Naive thymus-derived CD4-positive, alpha-beta T cell (primary cell): ENCODE measurements at regions not wholly inside any gene's neighbourhood (a gene's known extent, or its start where the extent isn't known, plus 50 kb on each side); places are given as distances from the start of the nearest gene placed in this dataset.
"Not testable (repeated sequence)": the region's sequence is repeated elsewhere in the genome, so short reads cannot be mapped to it uniquely, and the experiment has no call there.

Experiments used
- ATAC-seq: fragments of 150-1000 bp; cut with Tn5 transposase; 2 replicates; pipeline ENCODE4 v1.10.0; 2021; ENCODE audit warnings: mild to moderate bottlenecking, moderate library complexity
- CTCF ChIA-PET: fragments of 350-600 bp; sonication (Branson Sonifier 250); formaldehyde crosslinking; loops from one replicate; lab custom pipeline; 2021; ENCODE audit warnings: antibody characterized with exemption; lab: Charles Lee
- POLR2A ChIA-PET: fragments of 350-600 bp; sonication (Branson Sonifier 250); formaldehyde crosslinking; loops from one replicate; lab custom pipeline; 2021; ENCODE audit warnings: antibody characterized with exemption, inconsistent platforms; lab: Charles Lee
- DNase-seq, 9 donors: peaks; one replicate each; pipeline versions ENCODE4 v3.0.0 to v3.0.0-alpha.2; 2020 to 2022; ENCODE audit warnings: mixed read lengths in 1 of 9
- H3K27ac ChIP-seq: one replicate; pipeline ENCODE4 v1.7.0; 2013; ENCODE audit warnings: mild to moderate bottlenecking, low read depth, low read length, moderate library complexity
- H3K27me3 ChIP-seq, 2 donors: one replicate each; pipeline ENCODE4 v1.7.0; 2013; ENCODE audit warnings: low read length in 2 of 2, mild to moderate bottlenecking in 2 of 2, moderate library complexity in 2 of 2; ENCODE audit not compliant: control insufficient read depth in 2 of 2, insufficient read depth in 2 of 2
- H3K36me3 ChIP-seq, 3 experiments: 1 replicate in 2 of 3; 2 replicates in 1 of 3; pipeline ENCODE4 v1.7.0; 2013; ENCODE audit warnings: low read length in 3 of 3, mild to moderate bottlenecking in 3 of 3, moderate library complexity in 1 of 3; ENCODE audit not compliant: insufficient read depth in 3 of 3, control insufficient read depth in 2 of 3
- H3K4me1 ChIP-seq, 2 donors: one replicate each; pipeline ENCODE4 v1.7.0; 2013; ENCODE audit warnings: low read length in 2 of 2, mild to moderate bottlenecking in 2 of 2, moderate library complexity in 1 of 2; ENCODE audit not compliant: control insufficient read depth in 2 of 2, insufficient read depth in 2 of 2
- H3K4me3 ChIP-seq: 2 replicates; pipeline ENCODE4 v1.7.0; 2013; ENCODE audit warnings: mild to moderate bottlenecking, low read length
- H3K9me3 ChIP-seq, 3 experiments: 1 replicate in 2 of 3; 2 replicates in 1 of 3; pipeline ENCODE4 v1.7.0; 2013; ENCODE audit warnings: low read length in 3 of 3; ENCODE audit not compliant: control insufficient read depth in 2 of 3
- H3K27ac Mint-ChIP-seq, 9 donors: one replicate each; pipeline ENCODE4 v1.8.0; 2020 to 2022; ENCODE audit warnings: mixed read lengths in 9 of 9, mild to moderate bottlenecking in 8 of 9, moderate library complexity in 5 of 9, inconsistent platforms in 2 of 9
- H3K27me3 Mint-ChIP-seq, 5 donors: one replicate each; pipeline ENCODE4 v1.8.0; 2021 to 2022; ENCODE audit warnings: mixed read lengths in 5 of 5, mild to moderate bottlenecking in 1 of 5
- H3K36me3 Mint-ChIP-seq, 5 donors: one replicate each; pipeline ENCODE4 v1.8.0; 2020 to 2022; ENCODE audit warnings: mixed read lengths in 5 of 5, mild to moderate bottlenecking in 3 of 5, inconsistent platforms in 1 of 5
- H3K4me1 Mint-ChIP-seq, 7 donors: one replicate each; pipeline ENCODE4 v1.8.0; 2020 to 2022; ENCODE audit warnings: mixed read lengths in 7 of 7, mild to moderate bottlenecking in 3 of 7, inconsistent platforms in 1 of 7
- H3K4me3 Mint-ChIP-seq, 10 donors: one replicate each; pipeline ENCODE4 v1.8.0; 2020 to 2022; ENCODE audit warnings: mild to moderate bottlenecking in 10 of 10, mixed read lengths in 10 of 10, moderate library complexity in 6 of 10, inconsistent platforms in 2 of 10
- H3K9me3 Mint-ChIP-seq, 11 donors: one replicate each; pipeline ENCODE4 v1.8.0; 2020 to 2022; ENCODE audit warnings: mixed read lengths in 11 of 11, mild to moderate bottlenecking in 4 of 11, inconsistent platforms in 1 of 11, moderate library complexity in 1 of 11
- intact Hi-C, 2 donors: fragments of 100-400 bp; cut with micrococcal nuclease; formaldehyde crosslinking; loops; one replicate each; pipeline ENCODE4 v1.15.1; 2023

DNA sequence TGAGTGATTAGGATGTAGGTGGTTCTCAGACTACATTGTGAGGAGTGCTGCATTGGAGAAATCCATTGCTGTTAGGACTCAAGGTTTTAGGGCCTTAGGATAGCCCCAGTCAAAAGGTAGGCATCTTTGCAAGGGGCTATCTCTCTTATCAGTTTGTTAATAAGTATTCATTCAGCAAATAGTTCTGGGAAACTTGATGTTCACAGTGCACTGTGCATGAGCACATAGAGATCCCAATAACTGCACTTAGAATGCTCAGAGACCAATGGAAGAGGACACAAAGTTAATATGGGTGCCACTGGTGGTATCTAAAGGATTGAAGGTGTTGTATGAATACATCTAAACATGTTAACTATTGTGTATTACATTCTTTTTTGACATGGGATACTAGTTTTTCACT, 131.4 kb downstream of the KIF4B start:
- Mint-ChIP-seq H3K4me1 (peaks cover 0 to 2% (median 0%) of the 10 kb centered on the region in 7 donors), H3K27ac (no peak overlapping the region), H3K36me3 (no peaks in the 10 kb centered on the region), H3K4me3 (no peak overlapping the region), H3K9me3 (no peaks in the 10 kb centered on the region), H3K27me3 (peaks cover 6 to 16% (median 10%) of the 10 kb centered on the region in 5 donors)
- H3K36me3 ChIP-seq, result no peaks in the 10 kb centered on the region
- intact Hi-C loops, result no loop called here
- ATAC-seq (no peak), DNase-seq (no peak)
- H3K27ac ChIP-seq, result no peak overlapping the region
- ChIA-PET CTCF (no interaction called here), POLR2A (no interaction called here)
- H3K27me3 ChIP-seq, result peaks cover 0 to 3% of the 10 kb centered on the region in 2 donors
- no peaks in the 10 kb centered on the region for H3K9me3 ChIP-seq
- no peaks in the 10 kb centered on the region for H3K4me1 ChIP-seq
- H3K4me3 ChIP-seq, result no peak overlapping the region

DNA sequence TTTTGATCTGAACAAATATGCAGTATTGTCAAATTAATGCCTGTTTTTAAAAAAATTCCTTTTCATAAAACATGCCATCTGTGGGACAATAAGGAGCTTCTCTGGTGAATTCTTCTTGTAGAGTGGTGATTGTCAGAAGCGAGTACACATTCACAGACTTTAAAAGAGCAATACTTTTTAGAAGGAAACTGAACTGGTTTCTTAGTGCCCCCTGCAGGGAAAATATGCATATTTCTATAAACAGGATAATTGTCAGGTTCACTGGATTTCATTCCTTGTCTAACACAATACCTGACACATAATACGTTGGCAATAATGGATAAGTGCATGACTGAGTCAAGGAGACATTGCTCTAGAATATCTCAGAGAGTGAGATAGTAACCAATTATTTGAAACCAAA, 133.7 kb downstream of the KIF4B start:
- POLR2A ChIA-PET, result no interaction called here
- H3K4me3 Mint-ChIP-seq, result no peak overlapping the region

DNA sequence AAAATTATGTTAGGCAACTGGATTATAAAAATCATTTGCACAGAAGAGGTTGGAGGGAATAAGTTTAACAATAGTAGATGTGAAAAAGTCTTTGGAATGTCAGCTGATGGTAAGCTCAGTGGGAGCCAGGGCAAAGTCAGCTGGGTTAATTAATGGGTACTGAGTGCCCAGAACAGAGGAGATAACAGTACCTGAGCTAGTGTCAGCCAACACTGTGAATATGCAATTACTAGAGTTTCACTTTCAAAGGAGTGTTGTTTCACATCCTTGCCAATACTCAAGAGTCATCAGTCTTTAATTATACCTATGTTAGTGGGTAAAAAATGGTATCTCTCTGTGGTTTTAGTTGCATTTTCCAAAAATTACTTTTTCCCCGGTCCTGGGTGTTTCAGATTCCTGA, 135.1 kb downstream of the KIF4B start:
- ATAC-seq, result no peak
- H3K4me1 Mint-ChIP-seq, result peaks cover 0 to 6% (median 0%) of the 10 kb centered on the region in 7 donors
- no peak overlapping the region for H3K27ac ChIP-seq
- no peaks in the 10 kb centered on the region for H3K36me3 ChIP-seq
- POLR2A ChIA-PET, result no interaction called here
- no peaks in the 10 kb centered on the region for H3K9me3 Mint-ChIP-seq
- DNase-seq, result no peak
- no peak overlapping the region for H3K4me3 Mint-ChIP-seq
- intact Hi-C loops, result no loop called here
- peaks cover 0 to 3% of the 10 kb centered on the region in 2 donors for H3K27me3 ChIP-seq
- no peak overlapping the region for H3K27ac Mint-ChIP-seq
- no peak overlapping the region for H3K4me3 ChIP-seq
- CTCF ChIA-PET, result no interaction called here
- H3K36me3 Mint-ChIP-seq, result no peaks in the 10 kb centered on the region
- H3K27me3 Mint-ChIP-seq, result peaks cover 0 to 14% (median 8%) of the 10 kb centered on the region in 5 donors
- H3K4me1 ChIP-seq, result no peaks in the 10 kb centered on the region
- no peaks in the 10 kb centered on the region for H3K9me3 ChIP-seq

More for the DNA sequence above, 133.7 kb downstream of the KIF4B start:
- H3K9me3 Mint-ChIP-seq, result no peaks in the 10 kb centered on the region
- Histone ChIP-seq H3K4me3 (no peak overlapping the region), H3K27me3 (peaks cover 0 to 3% of the 10 kb centered on the region in 2 donors), H3K27ac (no peak overlapping the region), H3K4me1 (no peaks in the 10 kb centered on the region), H3K9me3 (no peaks in the 10 kb centered on the region), H3K36me3 (no peaks in the 10 kb centered on the region)
- H3K27ac Mint-ChIP-seq, result no peak overlapping the region
- ATAC-seq (no peak), DNase-seq (no peak)
- intact Hi-C loops, result loop anchor here in 1 of 2 donors (2.0 kb wide), 1 partner anchor 202 kb away; no protein-coding TSS in a partner anchor
- peaks cover 0 to 6% (median 0%) of the 10 kb centered on the region in 7 donors for H3K4me1 Mint-ChIP-seq
- CTCF ChIA-PET, result no interaction called here
- H3K36me3 Mint-ChIP-seq, result no peaks in the 10 kb centered on the region
- H3K27me3 Mint-ChIP-seq, result peaks cover 0 to 10% (median 6%) of the 10 kb centered on the region in 5 donors

DNA sequence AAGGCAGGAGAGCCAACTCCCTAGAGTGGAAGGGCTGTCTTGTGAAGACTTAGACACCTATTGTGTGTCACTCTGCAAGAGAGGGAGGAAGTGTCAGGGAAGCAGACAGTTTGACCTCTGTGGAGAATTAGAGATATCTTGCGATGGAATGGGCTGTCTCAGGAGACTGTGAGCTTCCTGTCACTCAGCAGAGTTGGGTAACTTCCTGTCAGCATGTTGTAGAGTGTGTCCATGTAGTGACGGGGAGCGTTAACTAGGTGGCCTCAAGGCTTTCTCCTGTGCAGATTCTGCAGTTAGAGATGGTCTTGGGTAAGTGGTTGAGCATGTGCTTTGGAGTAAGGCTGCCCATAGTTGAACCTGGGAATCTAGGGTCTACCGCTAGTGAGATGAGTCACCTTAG, 136.5 kb downstream of the KIF4B start:
- H3K4me3 Mint-ChIP-seq, result no peak overlapping the region
- DNase-seq (no peak), ATAC-seq (no peak)
- H3K36me3 Mint-ChIP-seq, result no peaks in the 10 kb centered on the region
- CTCF ChIA-PET, result no interaction called here
- H3K27ac Mint-ChIP-seq, result no peak overlapping the region
- no peaks in the 10 kb centered on the region for H3K36me3 ChIP-seq
- H3K9me3 Mint-ChIP-seq, result no peaks in the 10 kb centered on the region
- intact Hi-C loops, result no loop called here
- peaks cover 0 to 3% of the 10 kb centered on the region in 2 donors for H3K27me3 ChIP-seq
- H3K27ac ChIP-seq, result no peak overlapping the region
- no peaks in the 10 kb centered on the region for H3K4me1 ChIP-seq
- peaks cover 0 to 6% (median 0%) of the 10 kb centered on the region in 7 donors for H3K4me1 Mint-ChIP-seq
- no peak overlapping the region for H3K4me3 ChIP-seq
- peaks cover 0 to 20% (median 6%) of the 10 kb centered on the region in 5 donors for H3K27me3 Mint-ChIP-seq
- no peaks in the 10 kb centered on the region for H3K9me3 ChIP-seq
- POLR2A ChIA-PET, result no interaction called here

DNA sequence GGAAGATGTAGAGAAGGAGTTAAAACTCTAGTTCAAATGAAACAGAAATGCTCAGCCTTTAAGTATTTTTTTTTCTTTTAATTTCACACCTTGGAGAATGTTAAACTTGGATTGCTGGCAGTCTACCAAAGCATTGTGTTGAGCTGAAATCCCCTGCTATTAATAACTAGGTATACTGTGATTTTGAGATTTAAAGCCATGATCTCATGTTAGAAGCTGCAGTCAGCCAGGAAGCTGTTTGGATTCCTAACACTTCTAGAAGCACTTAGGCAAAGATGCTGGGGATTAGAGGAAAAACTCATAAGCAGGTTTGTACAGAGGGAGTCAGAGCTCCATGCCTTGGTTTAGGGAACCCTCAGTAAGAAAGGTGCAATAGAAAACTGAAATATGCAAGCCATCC, 141.4 kb downstream of the KIF4B start:
- no peaks in the 10 kb centered on the region for H3K27me3 ChIP-seq
- no peak for DNase-seq
- no peak for ATAC-seq
- Mint-ChIP-seq H3K36me3 (no peaks in the 10 kb centered on the region), H3K9me3 (peaks cover 0 to 2% (median 0%) of the 10 kb centered on the region in 11 donors), H3K27me3 (peaks cover 0 to 16% (median 4%) of the 10 kb centered on the region in 5 donors), H3K4me3 (no peak overlapping the region), H3K27ac (no peak overlapping the region), H3K4me1 (peaks cover 0 to 5% (median 0%) of the 10 kb centered on the region in 7 donors)
- H3K4me1 ChIP-seq, result no peaks in the 10 kb centered on the region
- ChIA-PET CTCF (no interaction called here), POLR2A (no interaction called here)
- intact Hi-C loops, result no loop called here
- no peaks in the 10 kb centered on the region for H3K36me3 ChIP-seq
- H3K9me3 ChIP-seq, result no peaks in the 10 kb centered on the region
- no peak overlapping the region for H3K27ac ChIP-seq
- no peak overlapping the region for H3K4me3 ChIP-seq

DNA sequence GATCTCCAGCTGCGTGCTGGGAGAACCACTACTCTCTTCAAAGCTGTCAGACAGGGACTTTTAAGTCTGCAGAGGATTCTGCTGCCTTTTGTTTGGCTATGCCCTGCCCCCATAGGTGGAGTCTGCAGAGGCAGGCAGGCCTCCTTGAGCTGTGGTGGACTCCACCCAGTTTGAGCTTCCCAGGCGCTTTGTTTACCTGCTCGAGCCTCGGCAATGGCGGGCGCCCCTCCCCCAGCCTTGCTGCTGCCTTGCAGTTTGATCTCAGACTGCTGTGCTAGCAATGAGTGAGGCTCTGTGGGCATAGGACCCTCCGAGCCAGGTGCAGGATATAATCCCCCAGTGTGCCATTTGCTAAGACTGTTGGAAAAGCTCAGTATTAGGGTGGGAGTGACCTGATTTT, 149.5 kb downstream of the KIF4B start:
- H3K36me3 ChIP-seq, DNase-seq, H3K9me3 Mint-ChIP-seq, H3K27ac ChIP-seq, POLR2A ChIA-PET, H3K27ac Mint-ChIP-seq, H3K9me3 ChIP-seq, H3K36me3 Mint-ChIP-seq, intact Hi-C loops, H3K4me1 ChIP-seq, H3K27me3 ChIP-seq, CTCF ChIA-PET, ATAC-seq, H3K4me3 ChIP-seq, H3K4me3 Mint-ChIP-seq, H3K4me1 Mint-ChIP-seq: not testable (repeated sequence)
- H3K27me3 Mint-ChIP-seq, result peaks cover 0 to 38% (median 17%) of the 10 kb centered on the region in 5 donors

DNA sequence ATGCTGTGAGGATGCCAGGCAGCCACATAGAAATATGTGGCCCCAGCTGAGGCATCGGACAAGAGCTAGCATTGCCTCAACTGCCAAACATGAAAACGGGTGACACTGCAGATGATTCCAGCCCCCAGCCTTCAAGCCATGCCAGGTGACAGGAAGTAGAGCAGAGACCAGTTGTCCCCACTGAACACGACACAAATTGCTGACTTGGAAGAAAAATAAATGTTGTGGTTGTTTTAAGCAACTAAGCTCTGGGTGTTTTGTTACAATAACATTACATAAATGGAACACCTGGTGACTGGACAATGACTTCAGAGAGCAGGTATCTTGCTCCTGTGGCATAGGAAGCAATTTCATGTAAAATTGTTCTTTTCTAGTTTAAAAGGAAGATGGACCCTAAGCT, 154.2 kb downstream of the KIF4B start:
- CTCF ChIA-PET, result no interaction called here
- Mint-ChIP-seq H3K27ac (no peak overlapping the region), H3K9me3 (peaks cover 0 to 19% (median 7%) of the 10 kb centered on the region in 11 donors), H3K36me3 (peaks cover 0 to 7% (median 0%) of the 10 kb centered on the region in 5 donors), H3K27me3 (peaks cover 0 to 41% (median 10%) of the 10 kb centered on the region in 5 donors), H3K4me3 (no peak overlapping the region), H3K4me1 (no peaks in the 10 kb centered on the region)
- Histone ChIP-seq H3K9me3 (no peaks in the 10 kb centered on the region), H3K4me1 (no peaks in the 10 kb centered on the region), H3K36me3 (no peaks in the 10 kb centered on the region), H3K27me3 (no peaks in the 10 kb centered on the region), H3K4me3 (no peak overlapping the region), H3K27ac (no peak overlapping the region)
- intact Hi-C loops, result no loop called here
- DNase-seq (no peak), ATAC-seq (no peak)
- POLR2A ChIA-PET, result no interaction called here
